ENCODE measurements at regions not wholly inside any gene's neighbourhood (a gene's known extent, or its start where the extent isn't known, plus 50 kb on each side); places are given as distances from the start of the nearest gene placed in this dataset.
"Not testable (repeated sequence)": the region's sequence is repeated elsewhere in the genome, so short reads cannot be mapped to it uniquely, and the experiment has no call there.

DNA sequence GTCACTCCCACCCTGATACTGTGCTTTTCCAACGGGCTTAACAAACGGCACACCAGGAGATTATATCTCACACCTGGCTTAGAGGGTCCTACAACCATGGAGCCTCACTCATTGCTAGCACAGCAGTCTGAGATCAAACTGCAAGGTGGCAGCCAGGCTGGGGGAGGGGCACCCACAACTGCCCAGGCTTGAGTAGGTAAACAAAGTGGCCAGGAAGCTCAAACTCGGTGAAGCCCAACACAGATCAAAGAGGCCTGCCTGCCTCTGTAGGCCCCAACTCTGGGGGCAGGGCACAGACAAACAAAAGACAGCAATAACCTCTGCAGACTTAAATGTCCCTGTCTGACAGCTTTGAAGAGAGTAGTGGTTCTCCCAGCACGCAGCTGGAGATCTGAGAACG is 1022.6 kb downstream of the RAB28 start:
- not testable (repeated sequence) for TF ChIP-seq POLR2A (IDR thresholded peaks at IDR 0.05; ENCODE audit: low read depth, low read length); FOS (IDR thresholded peaks at IDR 0.05; ENCODE audit: low read depth, low read length); MAFK (IDR thresholded peaks at IDR 0.05; ENCODE audit: low read depth, low read length); MAZ (IDR thresholded peaks at IDR 0.05; ENCODE audit: borderline replicate concordance, low read depth, low read length); CEBPB (IDR thresholded peaks at IDR 0.05; ENCODE audit: low read depth, low read length); BHLHE40 (IDR thresholded peaks at IDR 0.05; ENCODE audit: low read depth, low read length)
- TF ChIP-seq, protein P1, sequence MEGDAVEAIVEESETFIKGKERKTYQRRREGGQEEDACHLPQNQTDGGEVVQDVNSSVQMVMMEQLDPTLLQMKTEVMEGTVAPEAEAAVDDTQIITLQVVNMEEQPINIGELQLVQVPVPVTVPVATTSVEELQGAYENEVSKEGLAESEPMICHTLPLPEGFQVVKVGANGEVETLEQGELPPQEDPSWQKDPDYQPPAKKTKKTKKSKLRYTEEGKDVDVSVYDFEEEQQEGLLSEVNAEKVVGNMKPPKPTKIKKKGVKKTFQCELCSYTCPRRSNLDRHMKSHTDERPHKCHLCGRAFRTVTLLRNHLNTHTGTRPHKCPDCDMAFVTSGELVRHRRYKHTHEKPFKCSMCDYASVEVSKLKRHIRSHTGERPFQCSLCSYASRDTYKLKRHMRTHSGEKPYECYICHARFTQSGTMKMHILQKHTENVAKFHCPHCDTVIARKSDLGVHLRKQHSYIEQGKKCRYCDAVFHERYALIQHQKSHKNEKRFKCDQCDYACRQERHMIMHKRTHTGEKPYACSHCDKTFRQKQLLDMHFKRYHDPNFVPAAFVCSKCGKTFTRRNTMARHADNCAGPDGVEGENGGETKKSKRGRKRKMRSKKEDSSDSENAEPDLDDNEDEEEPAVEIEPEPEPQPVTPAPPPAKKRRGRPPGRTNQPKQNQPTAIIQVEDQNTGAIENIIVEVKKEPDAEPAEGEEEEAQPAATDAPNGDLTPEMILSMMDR (conservative IDR thresholded peaks at IDR 0.05; ENCODE audit: low read depth, low read length): not testable (repeated sequence)
- TF ChIP-seq, protein P2, sequence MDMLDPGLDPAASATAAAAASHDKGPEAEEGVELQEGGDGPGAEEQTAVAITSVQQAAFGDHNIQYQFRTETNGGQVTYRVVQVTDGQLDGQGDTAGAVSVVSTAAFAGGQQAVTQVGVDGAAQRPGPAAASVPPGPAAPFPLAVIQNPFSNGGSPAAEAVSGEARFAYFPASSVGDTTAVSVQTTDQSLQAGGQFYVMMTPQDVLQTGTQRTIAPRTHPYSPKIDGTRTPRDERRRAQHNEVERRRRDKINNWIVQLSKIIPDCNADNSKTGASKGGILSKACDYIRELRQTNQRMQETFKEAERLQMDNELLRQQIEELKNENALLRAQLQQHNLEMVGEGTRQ (IDR thresholded peaks at IDR 0.05; ENCODE audit: low read depth, low read length): not testable (repeated sequence)
